H1 (cell line): ENCODE measurements at regions not wholly inside any gene's neighbourhood (a gene's known extent, or its start where the extent isn't known, plus 50 kb on each side); places are given as distances from the start of the nearest gene placed in this dataset.

Experiments
- CTCF ChIA-PET: fragments of 300-600 bp; sonication (Branson Sonifier 250); formaldehyde crosslinking; loops from one replicate; lab custom pipeline; 2021; ENCODE audit not compliant: partially characterized antibody; lab: Charles Lee
- POLR2A ChIA-PET: fragments of 300-600 bp; sonication (Branson Sonifier 250); formaldehyde crosslinking; loops from one replicate; lab custom pipeline; 2021; ENCODE audit warnings: inconsistent platforms; ENCODE audit not compliant: partially characterized antibody; lab: Charles Lee
- DNase-seq, 2 experiments: peaks; one replicate each; pipeline versions ENCODE4 v3.0.0 to v3.0.0-alpha.2; 2010 to 2022; ENCODE audit warnings: low spot score in 2 of 2, low read depth in 1 of 2, mixed read lengths in 1 of 2
- FAIRE-seq: peaks from 2 replicates; lab custom pipeline; 2011; peaks lifted over from hg19 to GRCh38; lab: Jason Lieb, UNC
- H2AFZ ChIP-seq: 2 replicates; pipeline ENCODE4 v1.8.1; 2012; ENCODE audit warnings: low read length, inconsistent platforms
- H2AK5ac ChIP-seq: 2 replicates; pipeline ENCODE4 v1.6.1; 2013; ENCODE audit warnings: low read depth, low read length
- H2BK120ac ChIP-seq: replicated peaks from 2 replicates; pipeline ENCODE3; 2013; ENCODE audit warnings: low read depth, low read length, inconsistent platforms
- H2BK12ac ChIP-seq: 2 replicates; pipeline ENCODE4 v1.6.1; 2013; ENCODE audit warnings: low read depth, low read length
- H2BK15ac ChIP-seq: 2 replicates; pipeline ENCODE4 v1.6.1; 2013; ENCODE audit warnings: low read length
- H2BK20ac ChIP-seq: 2 replicates; pipeline ENCODE4 v1.6.1; 2013; ENCODE audit warnings: low read length
- H2BK5ac ChIP-seq: 2 replicates; pipeline ENCODE4 v1.6.1; 2013; ENCODE audit warnings: low read depth, low read length
- H3K14ac ChIP-seq: 2 replicates; pipeline ENCODE4 v1.6.1; 2013; ENCODE audit warnings: inconsistent platforms; ENCODE audit not compliant: insufficient read length
- H3K18ac ChIP-seq: 2 replicates; pipeline ENCODE4 v1.6.1; 2013; ENCODE audit warnings: low read length; ENCODE audit errors: extremely low read depth
- H3K23ac ChIP-seq: 2 replicates; pipeline ENCODE4 v1.6.1; 2013; ENCODE audit warnings: inconsistent platforms; ENCODE audit not compliant: insufficient read length
- H3K23me2 ChIP-seq: 2 replicates; pipeline ENCODE4 v1.6.1; 2013; ENCODE audit warnings: low read depth, low read length
- H3K27ac ChIP-seq: 2 replicates; pipeline ENCODE4 v1.6.1; 2011; ENCODE audit warnings: low read depth, low read length, inconsistent platforms
- H3K27me3 ChIP-seq, 4 experiments: replicated peaks in 1 of 4; 1 replicate in 1 of 4; 2 replicates in 3 of 4; pipeline versions ENCODE4 v1.6.1 to v1.8.1; 2011 to 2013; ENCODE audit warnings: low read length in 3 of 4, mild to moderate bottlenecking in 3 of 4, inconsistent platforms in 2 of 4, mixed read lengths in 2 of 4, moderate library complexity in 1 of 4; ENCODE audit not compliant: control insufficient read depth in 3 of 4, insufficient read depth in 3 of 4; ENCODE audit errors: extremely low read depth in 1 of 4
- H3K36me3 ChIP-seq, 4 experiments: 2 replicates each; pipeline versions ENCODE4 v1.6.1 to v1.8.1; 2011 to 2013; ENCODE audit warnings: mild to moderate bottlenecking in 4 of 4, low read length in 3 of 4, moderate library complexity in 2 of 4, control low read depth in 1 of 4, inconsistent platforms in 1 of 4; ENCODE audit not compliant: insufficient read depth in 4 of 4, control insufficient read depth in 2 of 4
- H3K4ac ChIP-seq: replicated peaks from 2 replicates; pipeline ENCODE3; 2013; ENCODE audit warnings: low read length, low read depth, mixed read lengths, inconsistent platforms; ENCODE audit not compliant: insufficient read length
- H3K4me1 ChIP-seq, 4 experiments: replicated peaks in 1 of 4; 1 replicate in 1 of 4; 2 replicates in 3 of 4; pipeline versions ENCODE4 v1.6.1 to v1.8.1; 2011 to 2013; ENCODE audit warnings: low read length in 3 of 4, inconsistent platforms in 2 of 4, mixed read lengths in 1 of 4; ENCODE audit not compliant: insufficient read depth in 4 of 4, control insufficient read depth in 3 of 4
- H3K4me2 ChIP-seq, 2 experiments: 2 replicates each; pipeline versions ENCODE4 v1.6.1 to v1.8.1; 2011 to 2013; ENCODE audit warnings: low read depth in 2 of 2, low read length in 2 of 2, control low read depth in 1 of 2, inconsistent platforms in 1 of 2, mild to moderate bottlenecking in 1 of 2; ENCODE audit not compliant: insufficient read depth in 1 of 2
- H3K4me3 ChIP-seq, 4 experiments: fragments of 200-600, 300-600 bp in 1 of 4; sonication (generic), shearing (Covaris generic), sonication (Bioruptor Twin) in 1 of 4; 2 replicates each; pipeline versions ENCODE4 v1.5.1 to v1.8.1; 2011 to 2016; ENCODE audit warnings: low read length in 4 of 4, low read depth in 3 of 4, control low read depth in 2 of 4, inconsistent platforms in 2 of 4, mild to moderate bottlenecking in 2 of 4, mixed read lengths in 1 of 4, moderate library complexity in 1 of 4; ENCODE audit not compliant: insufficient read depth in 2 of 4; ENCODE audit errors: extremely low read depth in 1 of 4
- H3K56ac ChIP-seq: replicated peaks from 2 replicates; pipeline ENCODE3; 2013; ENCODE audit warnings: low read depth, mild to moderate bottlenecking, mixed read lengths, low read length, inconsistent platforms; ENCODE audit not compliant: insufficient read length
- H3K79me1 ChIP-seq: 2 replicates; pipeline ENCODE4 v1.6.1; 2013; ENCODE audit warnings: low read depth, low read length, control low read depth
- H3K79me2 ChIP-seq, 2 experiments: 2 replicates each; pipeline versions ENCODE4 v1.6.1 to v1.8.1; 2012 to 2013; ENCODE audit warnings: low read length in 2 of 2, mild to moderate bottlenecking in 2 of 2, inconsistent platforms in 1 of 2; ENCODE audit not compliant: insufficient read depth in 2 of 2, control insufficient read depth in 1 of 2
- H3K9ac ChIP-seq, 4 experiments: replicated peaks in 1 of 4; 1 replicate in 1 of 4; 2 replicates in 3 of 4; pipeline versions ENCODE4 v1.6.1 to v1.8.1; 2011 to 2013; ENCODE audit warnings: low read depth in 3 of 4, low read length in 3 of 4, control low read depth in 2 of 4, mild to moderate bottlenecking in 2 of 4, moderate library complexity in 2 of 4, inconsistent platforms in 1 of 4; ENCODE audit errors: extremely low read depth in 1 of 4
- H3K9me3 ChIP-seq, 2 experiments: 2 replicates each; pipeline versions ENCODE4 v1.6.1 to v1.8.1; 2012 to 2013; ENCODE audit warnings: mild to moderate bottlenecking in 2 of 2, moderate library complexity in 2 of 2, control low read depth in 1 of 2, inconsistent platforms in 1 of 2, low read depth in 1 of 2, low read length in 1 of 2, mixed read lengths in 1 of 2; ENCODE audit not compliant: insufficient read depth in 2 of 2
- H4K20me1 ChIP-seq, 2 experiments: replicated peaks in 1 of 2; 2 replicates each; pipeline versions ENCODE3 to v1.8.1; 2011 to 2013; ENCODE audit warnings: inconsistent platforms in 2 of 2, low read length in 2 of 2, mild to moderate bottlenecking in 1 of 2; ENCODE audit not compliant: insufficient read depth in 2 of 2, control insufficient read depth in 1 of 2
- H4K5ac ChIP-seq: 2 replicates; pipeline ENCODE4 v1.6.1; 2013; ENCODE audit warnings: low read length, low read depth, mixed read lengths, inconsistent platforms; ENCODE audit not compliant: insufficient read length
- H4K8ac ChIP-seq: 2 replicates; pipeline ENCODE4 v1.8.0; 2013; ENCODE audit warnings: mild to moderate bottlenecking, moderate library complexity, low read length, inconsistent platforms; ENCODE audit not compliant: insufficient read depth; ENCODE audit errors: extremely low read depth
- H4K91ac ChIP-seq: replicated peaks from 2 replicates; pipeline ENCODE3; 2013; ENCODE audit warnings: low read length, mixed read lengths, inconsistent platforms; ENCODE audit not compliant: insufficient read length
- ATF3 ChIP-seq: IDR thresholded peaks from 2 replicates; pipeline ENCODE4 v1.6.1; 2011; ENCODE audit warnings: low read depth, mild to moderate bottlenecking, low read length; ENCODE audit not compliant: insufficient read depth
- GABPA ChIP-seq: IDR thresholded peaks from 2 replicates; pipeline ENCODE4 v1.6.1; 2011; ENCODE audit warnings: mild to moderate bottlenecking, low read length, moderate library complexity, borderline replicate concordance; ENCODE audit not compliant: insufficient read depth
- GTF2F1 ChIP-seq: IDR thresholded peaks from 2 replicates; pipeline ENCODE4 v1.6.1; 2012; ENCODE audit warnings: low read depth, low read length, improper control_type of control experiment, borderline replicate concordance
- JUN ChIP-seq: IDR thresholded peaks from 2 replicates; pipeline ENCODE4 v1.6.1; 2011; ENCODE audit warnings: low read depth, mild to moderate bottlenecking, improper control_type of control experiment, low read length
- KDM4A ChIP-seq: IDR thresholded peaks from one replicate; pipeline ENCODE4 v1.7.1; 2012; ENCODE audit warnings: low read depth, mild to moderate bottlenecking, moderate library complexity, low read length, inconsistent platforms; ENCODE audit not compliant: severe bottlenecking
- NRF1 ChIP-seq: IDR thresholded peaks from 2 replicates; pipeline ENCODE4 v1.6.1; 2011; ENCODE audit warnings: mild to moderate bottlenecking, low read depth, low read length, improper control_type of control experiment
- SAP30 ChIP-seq: fragments of 300-600 bp; sonication (generic); IDR thresholded peaks from 2 replicates; pipeline ENCODE4 v1.7.1; 2012; ENCODE audit warnings: low read length, moderate library complexity, mild to moderate bottlenecking, inconsistent platforms; ENCODE audit not compliant: insufficient read depth, insufficient replicate concordance
- SIRT6 ChIP-seq: IDR thresholded peaks from one replicate; pipeline ENCODE4 v1.7.1; 2012; ENCODE audit warnings: low read length, inconsistent platforms
- SP2 ChIP-seq: IDR thresholded peaks from 2 replicates; pipeline ENCODE4 v1.6.1; 2012; ENCODE audit warnings: mild to moderate bottlenecking, low read length, inconsistent platforms
- TAF7 ChIP-seq: optimal IDR thresholded peaks from 2 replicates; pipeline ENCODE3; 2011; ENCODE audit warnings: low read depth, mild to moderate bottlenecking, inconsistent platforms, low read length, moderate library complexity, borderline replicate concordance
- TEAD4 ChIP-seq: IDR thresholded peaks from 2 replicates; pipeline ENCODE4 v1.6.1; 2012; ENCODE audit warnings: low read depth, low read length, inconsistent platforms, mixed read lengths
- YY1 ChIP-seq: IDR thresholded peaks from 2 replicates; pipeline ENCODE4 v1.6.1; 2011; ENCODE audit warnings: low read depth, mild to moderate bottlenecking, low read length
- WGBS, 2 experiments: shearing (Covaris generic) in 1 of 2; methylation state at CpG; one replicate each; pipeline versions ENCODE4 v1.1.6 to v1.1.7; 2013 to 2015; ENCODE audit warnings: low lambda C conversion rate in 2 of 2, mixed read lengths in 2 of 2, inconsistent platforms in 1 of 2, low coverage in 1 of 2, missing lambda C conversion rate in 1 of 2; ENCODE audit not compliant: insufficient replicate concordance in 2 of 2, insufficient coverage in 1 of 2, insufficient read length in 1 of 2; ENCODE audit errors: extremely low coverage in 1 of 2, missing lambda C conversion rate in 1 of 2; 5-methylcytosine and 5-hydroxymethylcytosine counted together

- FAIRE-seq (no peak), DNase-seq (no peak)
- H3K36me3 ChIP-seq, result no peaks in the 10 kb centered on the region
- 89% methylated on average over 3 of the region's 3 CpGs; no CpG with 5 or more reads in 1 of the 2 experiments for WGBS, 2 experiments
- H2BK120ac ChIP-seq, result no peak overlapping the region
- no peak overlapping the region for H3K4ac ChIP-seq
- H3K27ac ChIP-seq, result no peak overlapping the region
- H3K23ac ChIP-seq, result no peak overlapping the region
- no peak overlapping the region for H3K4me2 ChIP-seq
- H3K4me3 ChIP-seq, result no peak overlapping the region
- no peak overlapping the region for H3K18ac ChIP-seq
- no peaks in the 10 kb centered on the region for H3K79me2 ChIP-seq
- H3K23me2 ChIP-seq, result no peaks in the 10 kb centered on the region
- no peak overlapping the region for H4K91ac ChIP-seq
- H3K9me3 ChIP-seq, result no peaks in the 10 kb centered on the region
- H2AFZ ChIP-seq, result no peak overlapping the region
- 0 out of 2 replicates have a peak overlapping the region, but pooled peaks have one; percentile 8 for H2BK20ac ChIP-seq
- CTCF ChIA-PET, result interaction anchor here (0.7 to 1.0 kb wide), 2 partner anchors 9 to 1047 kb away, joined by 3 read pairs; no protein-coding TSS in a partner anchor
- H2AK5ac ChIP-seq, result no peak overlapping the region
- H3K14ac ChIP-seq, result no peak overlapping the region
- no peaks in the 10 kb centered on the region for H3K27me3 ChIP-seq
- no peak overlapping the region for H2BK15ac ChIP-seq
- POLR2A ChIA-PET, result no interaction called here
- H3K79me1 ChIP-seq, result no peaks in the 10 kb centered on the region
- H2BK5ac ChIP-seq, result no peak overlapping the region
- H4K5ac ChIP-seq, result no peak overlapping the region
- H3K56ac ChIP-seq, result no peak overlapping the region
- no peak overlapping the region for H4K8ac ChIP-seq
- H3K9ac ChIP-seq, result no peak overlapping the region
- H3K4me1 ChIP-seq, result peaks cover 0 to 4% (median 2%) of the 10 kb centered on the region in 4 experiments; a peak in 1 of 7 replicates
- H2BK12ac ChIP-seq, result no peak overlapping the region
- H4K20me1 ChIP-seq, result no peaks in the 10 kb centered on the region
- TF ChIP-seq JUN (no peak), YY1 (no peak), KDM4A (no peak), SP2 (no peak), GTF2F1 (no peak), ATF3 (no peak), NRF1 (no peak), TEAD4 (no peak), TAF7 (no peak), GABPA (no peak), SAP30 (no peak), SIRT6 (no peak)
Observed at GRCh38 chr9:115601434-115601833, 483.5 kb upstream of the TNC start.
